Fibroblast of lung (primary cell): ENCODE measurements at regions not wholly inside any gene's neighbourhood (a gene's known extent, or its start where the extent isn't known, plus 50 kb on each side); places are given as distances from the start of the nearest gene placed in this dataset.

Experiments
- EZH2 ChIP-seq: IDR thresholded peaks from 2 replicates; pipeline ENCODE4 v1.5.1; 2012; ENCODE audit warnings: low read length, control low read depth, mild to moderate bottlenecking; ENCODE audit errors: missing control alignments
- TF ChIP-seq, protein P1 (sequence below), 2 donors: IDR thresholded peaks in 1 of 2; conservative IDR thresholded peaks in 1 of 2; 1 replicate in 1 of 2; 2 replicates in 1 of 2; pipeline ENCODE4 v1.5.1; 2011 to 2012; ENCODE audit warnings: low read length in 2 of 2, control low read depth in 1 of 2, inconsistent platforms in 1 of 2, low read depth in 1 of 2, mild to moderate bottlenecking in 1 of 2

DNA sequence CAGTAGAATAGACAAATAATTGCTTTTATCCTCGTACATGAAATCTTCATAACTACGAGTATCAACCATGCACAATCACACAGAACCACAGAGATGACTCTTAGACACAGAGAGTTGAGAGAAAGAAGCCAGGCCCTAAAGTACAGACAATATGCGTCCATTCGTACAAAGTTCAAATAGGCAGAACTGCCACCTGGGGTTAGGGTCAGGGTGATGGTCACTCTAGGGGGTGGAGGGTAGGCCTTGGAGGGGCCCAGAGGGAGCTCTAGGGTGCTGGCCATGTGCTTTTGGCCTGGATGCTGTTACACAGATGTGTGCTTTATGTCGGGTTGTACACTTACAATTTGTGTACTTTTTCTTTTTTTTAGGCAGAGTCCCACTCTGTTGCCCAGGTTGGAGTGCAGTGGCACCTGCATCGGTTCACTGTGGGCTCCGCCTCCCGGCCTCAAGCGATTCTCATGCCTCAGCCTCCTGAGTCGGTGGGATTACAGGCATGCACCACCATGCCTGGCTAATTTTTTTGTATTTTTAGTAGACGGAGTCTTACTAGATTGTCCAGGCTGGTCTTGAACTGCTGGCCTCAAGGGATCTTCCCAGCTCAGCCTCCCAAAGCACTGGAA lies 65.9 kb upstream of the KLF13 start:
- TF ChIP-seq, protein P1, sequence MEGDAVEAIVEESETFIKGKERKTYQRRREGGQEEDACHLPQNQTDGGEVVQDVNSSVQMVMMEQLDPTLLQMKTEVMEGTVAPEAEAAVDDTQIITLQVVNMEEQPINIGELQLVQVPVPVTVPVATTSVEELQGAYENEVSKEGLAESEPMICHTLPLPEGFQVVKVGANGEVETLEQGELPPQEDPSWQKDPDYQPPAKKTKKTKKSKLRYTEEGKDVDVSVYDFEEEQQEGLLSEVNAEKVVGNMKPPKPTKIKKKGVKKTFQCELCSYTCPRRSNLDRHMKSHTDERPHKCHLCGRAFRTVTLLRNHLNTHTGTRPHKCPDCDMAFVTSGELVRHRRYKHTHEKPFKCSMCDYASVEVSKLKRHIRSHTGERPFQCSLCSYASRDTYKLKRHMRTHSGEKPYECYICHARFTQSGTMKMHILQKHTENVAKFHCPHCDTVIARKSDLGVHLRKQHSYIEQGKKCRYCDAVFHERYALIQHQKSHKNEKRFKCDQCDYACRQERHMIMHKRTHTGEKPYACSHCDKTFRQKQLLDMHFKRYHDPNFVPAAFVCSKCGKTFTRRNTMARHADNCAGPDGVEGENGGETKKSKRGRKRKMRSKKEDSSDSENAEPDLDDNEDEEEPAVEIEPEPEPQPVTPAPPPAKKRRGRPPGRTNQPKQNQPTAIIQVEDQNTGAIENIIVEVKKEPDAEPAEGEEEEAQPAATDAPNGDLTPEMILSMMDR (conservative IDR thresholded peaks at IDR 0.05 in 1 of 2, IDR thresholded peaks at IDR 0.05 in 1 of 2; ENCODE audit: low read depth in 1 of 2, low read length in 2 of 2): no peak
- no peak for TF ChIP-seq EZH2
